ENCODE measurements at regions not wholly inside any gene's neighbourhood (a gene's known extent, or its start where the extent isn't known, plus 50 kb on each side); places are given as distances from the start of the nearest gene placed in this dataset.

GRCh38 chr5:125481506-125482465, 735.3 kb upstream of the ZNF608 start:
- DNase-seq (ENCODE audit: low spot score) (no peak), ATAC-seq (ENCODE audit: low FRiP score) (no peak)
- TF ChIP-seq, protein P1, sequence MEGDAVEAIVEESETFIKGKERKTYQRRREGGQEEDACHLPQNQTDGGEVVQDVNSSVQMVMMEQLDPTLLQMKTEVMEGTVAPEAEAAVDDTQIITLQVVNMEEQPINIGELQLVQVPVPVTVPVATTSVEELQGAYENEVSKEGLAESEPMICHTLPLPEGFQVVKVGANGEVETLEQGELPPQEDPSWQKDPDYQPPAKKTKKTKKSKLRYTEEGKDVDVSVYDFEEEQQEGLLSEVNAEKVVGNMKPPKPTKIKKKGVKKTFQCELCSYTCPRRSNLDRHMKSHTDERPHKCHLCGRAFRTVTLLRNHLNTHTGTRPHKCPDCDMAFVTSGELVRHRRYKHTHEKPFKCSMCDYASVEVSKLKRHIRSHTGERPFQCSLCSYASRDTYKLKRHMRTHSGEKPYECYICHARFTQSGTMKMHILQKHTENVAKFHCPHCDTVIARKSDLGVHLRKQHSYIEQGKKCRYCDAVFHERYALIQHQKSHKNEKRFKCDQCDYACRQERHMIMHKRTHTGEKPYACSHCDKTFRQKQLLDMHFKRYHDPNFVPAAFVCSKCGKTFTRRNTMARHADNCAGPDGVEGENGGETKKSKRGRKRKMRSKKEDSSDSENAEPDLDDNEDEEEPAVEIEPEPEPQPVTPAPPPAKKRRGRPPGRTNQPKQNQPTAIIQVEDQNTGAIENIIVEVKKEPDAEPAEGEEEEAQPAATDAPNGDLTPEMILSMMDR (IDR thresholded peaks at IDR 0.05), result no peak

DNA sequence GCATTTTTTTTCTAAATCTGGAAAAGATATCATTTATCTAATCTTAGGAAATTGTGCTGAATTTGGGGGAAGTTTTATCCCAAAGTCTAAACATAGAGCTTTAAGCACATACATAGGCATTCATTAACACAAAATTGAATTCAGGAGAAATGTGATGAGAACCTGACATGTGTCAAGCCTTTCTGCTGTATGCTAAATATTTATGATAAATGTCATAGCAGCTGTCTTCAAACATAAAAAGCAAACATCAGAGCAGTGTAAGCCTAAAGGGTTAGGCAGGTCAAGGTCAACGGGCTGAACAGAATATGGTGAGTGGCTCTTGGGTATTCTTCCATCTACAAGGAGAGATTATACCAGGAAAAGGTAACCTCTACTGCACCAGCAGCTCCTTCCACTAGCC, 737.2 kb upstream of the ZNF608 start:
- no peak for ATAC-seq (ENCODE audit: low FRiP score)
- TF ChIP-seq, protein P1 (IDR thresholded peaks at IDR 0.05), result no peak
- no peak for DNase-seq (ENCODE audit: low spot score)

DNA sequence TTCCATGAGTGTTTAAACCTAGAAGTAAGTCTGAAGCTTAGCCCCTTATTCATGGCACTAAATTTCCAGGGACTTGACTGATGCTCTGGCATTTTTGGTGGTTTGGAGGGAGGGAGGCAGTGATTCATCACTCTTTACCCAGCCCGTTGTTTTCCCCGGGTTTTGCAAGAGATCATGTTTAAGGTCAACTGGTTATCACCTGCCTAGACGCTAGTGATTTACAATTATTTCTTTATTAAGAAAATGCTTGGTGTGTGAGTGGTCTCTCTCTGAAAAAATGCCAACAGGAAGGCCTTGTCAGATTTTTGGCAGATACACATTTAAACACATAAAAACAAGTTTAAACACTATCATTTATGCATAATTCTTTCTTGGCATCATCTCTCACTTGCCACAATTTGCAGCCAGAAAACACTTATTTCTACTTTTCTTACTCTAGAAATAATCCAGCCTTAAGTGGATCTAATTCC, 737.9 kb upstream of the ZNF608 start:
- TF ChIP-seq, protein P1 (IDR thresholded peaks at IDR 0.05), result no peak
- ATAC-seq (ENCODE audit: low FRiP score) (peak; percentile 86), DNase-seq (ENCODE audit: low spot score) (no peak)

GRCh38 chr5:125484742-125485641, 738.6 kb upstream of the ZNF608 start:
- TF ChIP-seq, protein P1 (IDR thresholded peaks at IDR 0.05), result no peak
- DNase-seq (ENCODE audit: low spot score) (no peak), ATAC-seq (ENCODE audit: low FRiP score) (peak; percentile 92)

DNA sequence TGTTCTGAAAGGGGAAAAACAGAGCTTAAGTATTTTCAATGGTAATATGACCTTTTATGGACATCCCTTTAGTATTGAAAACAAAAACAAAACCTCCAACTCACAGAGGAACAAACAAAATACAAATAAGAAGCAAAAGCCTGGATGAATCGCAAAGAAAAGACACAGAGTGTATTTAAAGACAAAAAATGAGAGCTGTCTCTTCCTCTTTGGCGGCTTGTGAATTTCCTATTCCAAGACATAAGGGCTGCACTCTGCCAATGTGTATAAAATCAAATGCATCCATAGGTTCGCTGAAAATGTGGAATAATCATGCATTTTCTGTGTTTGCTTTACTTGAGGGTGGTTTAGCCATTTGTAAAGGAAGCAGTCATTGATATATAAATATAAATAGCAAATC, 739.3 kb upstream of the ZNF608 start:
- no peak for ATAC-seq (ENCODE audit: low FRiP score)
- TF ChIP-seq, protein P1 (IDR thresholded peaks at IDR 0.05), result no peak

DNA sequence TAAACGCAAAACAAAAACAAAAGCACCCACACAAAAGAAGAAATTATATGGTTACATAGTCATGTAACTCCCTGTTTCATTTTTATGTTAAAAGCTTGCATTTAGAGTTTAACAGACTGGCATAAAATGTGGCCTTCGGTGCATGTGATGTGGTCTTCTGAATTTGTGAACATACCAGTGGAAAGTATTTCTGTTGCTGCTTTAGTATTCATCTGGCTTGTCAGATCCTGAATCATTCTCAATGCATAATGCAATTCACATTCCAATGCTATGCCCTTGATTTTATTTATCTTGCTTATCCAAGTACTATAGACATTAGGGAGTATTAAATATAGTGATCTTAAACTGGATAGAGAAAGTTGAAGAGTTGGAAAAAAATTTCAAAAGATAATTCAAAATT, 740.2 kb upstream of the ZNF608 start:
- ATAC-seq (ENCODE audit: low FRiP score) (no peak), DNase-seq (ENCODE audit: low spot score) (no peak)
- TF ChIP-seq, protein P1 (IDR thresholded peaks at IDR 0.05), result no peak

More for the DNA sequence above, 739.3 kb upstream of the ZNF608 start:
- no peak for DNase-seq (ENCODE audit: low spot score)

Data from omental fat pad (tissue), 3 donors.